Activated naive CD4-positive, alpha-beta T cell treated with anti-CD3 and anti-CD28 coated beads for 36 hours (primary cell): ENCODE measurements at regions not wholly inside any gene's neighbourhood (a gene's known extent, or its start where the extent isn't known, plus 50 kb on each side); places are given as distances from the start of the nearest gene placed in this dataset.
"Not testable (repeated sequence)": the region's sequence is repeated elsewhere in the genome, so short reads cannot be mapped to it uniquely, and the experiment has no call there.

ENCODE experiments used
- CTCF ChIA-PET: fragments of 350-600 bp; sonication (Branson Sonifier 250); formaldehyde crosslinking; loops from one replicate; lab custom pipeline; 2021; ENCODE audit warnings: antibody characterized with exemption; lab: Charles Lee
- DNase-seq: peaks from one replicate; pipeline ENCODE4 v3.0.0-alpha.2; 2020
- H3K27ac Mint-ChIP-seq: one replicate; pipeline ENCODE4 v1.8.0; 2021; ENCODE audit warnings: mild to moderate bottlenecking, mixed read lengths
- H3K27me3 Mint-ChIP-seq: one replicate; pipeline ENCODE4 v1.8.0; 2021; ENCODE audit warnings: low read depth, mixed read lengths
- H3K36me3 Mint-ChIP-seq: one replicate; pipeline ENCODE4 v1.8.0; 2021; ENCODE audit warnings: low read depth, mixed read lengths
- H3K4me1 Mint-ChIP-seq: one replicate; pipeline ENCODE4 v1.8.0; 2021; ENCODE audit warnings: low read depth, mixed read lengths
- H3K4me3 Mint-ChIP-seq: one replicate; pipeline ENCODE4 v1.8.0; 2021; ENCODE audit warnings: mild to moderate bottlenecking, moderate library complexity, mixed read lengths
- H3K9me3 Mint-ChIP-seq: one replicate; pipeline ENCODE4 v1.8.0; 2021; ENCODE audit warnings: mixed read lengths
- intact Hi-C: fragments of 100-400 bp; cut with micrococcal nuclease; formaldehyde crosslinking; loops from one replicate; pipeline ENCODE4 v1.15.1; 2023

DNA sequence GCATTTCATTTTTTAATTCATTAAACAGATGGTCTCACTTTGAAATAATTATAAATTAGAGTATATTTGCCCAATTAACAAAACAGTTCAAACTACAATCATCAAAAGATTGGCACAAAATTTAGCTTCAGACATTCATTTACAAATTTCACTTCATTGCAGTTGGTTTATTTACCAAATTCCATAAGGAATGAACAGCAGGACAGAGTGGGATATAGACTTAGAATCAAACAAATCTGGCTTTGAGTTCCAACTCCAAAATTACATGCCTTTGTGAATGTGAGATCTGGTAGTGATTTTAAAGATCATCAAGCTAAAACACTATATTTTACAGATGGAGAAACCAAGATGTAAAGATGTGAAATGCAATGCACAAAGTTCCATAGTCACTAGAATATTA lies 310.7 kb upstream of the CNTN5 start:
- Mint-ChIP-seq H3K4me3 (no peak overlapping the region), H3K27me3 (no peaks in the 10 kb centered on the region), H3K9me3 (peaks cover 23% of the 10 kb centered on the region), H3K27ac (no peak overlapping the region), H3K36me3 (no peaks in the 10 kb centered on the region), H3K4me1 (no peaks in the 10 kb centered on the region)
- no peak for DNase-seq
- intact Hi-C loops: no loop called here
- CTCF ChIA-PET: no interaction called here

- no peak overlapping the region for H3K27ac Mint-ChIP-seq
- intact Hi-C loops: no loop called here
- CTCF ChIA-PET: no interaction called here
Measured at GRCh38 chr11:98710986-98711385, 309.8 kb upstream of the CNTN5 start.

DNA sequence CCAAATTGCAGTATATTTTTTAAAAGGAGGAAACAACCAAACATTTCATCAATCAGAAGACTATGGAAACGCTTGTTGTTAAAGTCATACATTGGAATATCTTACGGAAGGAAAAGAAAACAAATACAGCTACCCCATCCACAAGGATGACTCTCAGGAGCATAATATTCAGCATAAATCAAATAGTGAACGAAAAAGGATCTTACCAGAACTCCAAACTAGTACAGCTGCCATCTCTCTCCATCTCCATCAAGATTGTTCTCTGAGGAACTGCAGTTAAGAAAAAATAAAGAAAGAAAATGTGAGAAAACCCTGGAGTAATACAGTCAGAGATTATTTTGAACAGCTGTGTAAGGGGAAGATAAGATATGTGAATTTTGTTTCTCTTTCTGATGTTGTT lies 299.8 kb upstream of the CNTN5 start:
- no peak for DNase-seq
- H3K9me3 Mint-ChIP-seq: peaks cover 14% of the 10 kb centered on the region
- CTCF ChIA-PET: no interaction called here
- no peaks in the 10 kb centered on the region for H3K4me1 Mint-ChIP-seq
- intact Hi-C loops: no loop called here
- H3K36me3 Mint-ChIP-seq: no peaks in the 10 kb centered on the region
- no peaks in the 10 kb centered on the region for H3K27me3 Mint-ChIP-seq
- no peak overlapping the region for H3K27ac Mint-ChIP-seq
- H3K4me3 Mint-ChIP-seq: no peak overlapping the region

More at GRCh38 chr11:98710986-98711385, 309.8 kb upstream of the CNTN5 start:
- H3K4me3 Mint-ChIP-seq: no peak overlapping the region
- no peaks in the 10 kb centered on the region for H3K4me1 Mint-ChIP-seq
- H3K27me3 Mint-ChIP-seq: no peaks in the 10 kb centered on the region
- H3K36me3 Mint-ChIP-seq: no peaks in the 10 kb centered on the region
- H3K9me3 Mint-ChIP-seq: peaks cover 29% of the 10 kb centered on the region
- no peak for DNase-seq

DNA sequence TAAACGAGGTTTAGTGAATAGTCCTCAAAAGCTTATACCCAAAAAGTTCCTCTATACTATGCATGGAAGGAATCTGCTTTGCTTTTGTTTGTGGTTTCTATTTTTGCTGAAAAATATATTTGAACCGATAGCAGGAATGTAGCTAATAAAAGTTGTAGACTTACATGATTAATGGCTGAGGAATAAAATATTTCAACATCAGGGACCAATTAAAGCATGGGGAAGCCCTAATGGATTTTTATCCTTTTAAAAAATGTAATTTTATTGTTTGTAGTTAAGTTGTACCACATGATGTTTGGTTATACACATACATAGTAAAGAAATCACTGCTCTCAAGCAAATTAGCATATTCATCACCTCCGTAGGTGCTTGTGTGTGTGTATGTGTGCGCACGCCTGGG lies 295.3 kb upstream of the CNTN5 start:
- intact Hi-C loops: no loop called here
- no peaks in the 10 kb centered on the region for H3K36me3 Mint-ChIP-seq

DNA sequence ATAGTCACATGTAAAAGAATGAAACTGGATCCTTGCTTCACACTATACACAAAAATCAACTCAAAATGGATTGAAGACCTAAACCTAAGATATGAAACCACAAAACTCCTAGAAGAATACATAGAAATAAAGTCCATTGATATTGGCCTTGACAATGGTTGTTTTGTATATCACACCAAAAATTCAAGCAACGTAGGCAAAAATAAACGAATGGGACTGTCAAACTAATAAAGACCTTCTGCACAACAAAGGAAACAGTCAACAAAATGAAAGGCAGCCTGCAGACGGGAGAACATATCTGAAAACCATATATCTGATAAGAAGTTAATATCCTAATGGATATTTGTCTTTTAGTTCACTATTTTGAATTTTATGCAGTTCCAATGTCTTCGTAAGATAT lies 292.3 kb upstream of the CNTN5 start:
- Mint-ChIP-seq H3K36me3 (no peaks in the 10 kb centered on the region), H3K4me1 (no peaks in the 10 kb centered on the region), H3K27me3 (no peaks in the 10 kb centered on the region), H3K4me3 (no peak overlapping the region), H3K9me3 (peaks cover 9% of the 10 kb centered on the region), H3K27ac (no peak overlapping the region)
- CTCF ChIA-PET: no interaction called here
- no peak for DNase-seq
- intact Hi-C loops: no loop called here

More for the DNA sequence above, 295.3 kb upstream of the CNTN5 start:
- CTCF ChIA-PET: no interaction called here
- peaks cover 5% of the 10 kb centered on the region for H3K9me3 Mint-ChIP-seq
- no peaks in the 10 kb centered on the region for H3K27me3 Mint-ChIP-seq
- H3K4me1 Mint-ChIP-seq: no peaks in the 10 kb centered on the region
- no peak overlapping the region for H3K4me3 Mint-ChIP-seq
- no peak overlapping the region for H3K27ac Mint-ChIP-seq
- DNase-seq: no peak

DNA sequence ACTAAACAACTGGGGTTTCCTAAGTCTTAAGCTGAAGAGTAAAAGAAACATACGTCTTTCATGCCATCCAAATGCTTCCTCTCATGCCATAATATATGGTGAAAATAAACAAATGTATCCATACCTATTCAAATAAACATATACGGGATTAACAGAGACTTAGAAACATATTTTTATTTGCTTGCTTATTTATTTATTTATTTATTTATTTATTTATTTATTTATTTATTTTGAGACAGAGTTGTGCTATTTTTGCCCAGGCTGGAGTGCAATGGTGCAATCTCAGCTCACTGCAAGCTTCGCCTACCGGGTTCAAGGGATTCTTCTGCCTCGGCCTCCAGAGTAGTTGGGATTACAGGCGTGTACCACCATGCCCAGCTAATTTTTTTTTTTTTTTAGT lies 291.6 kb upstream of the CNTN5 start:
- DNase-seq: no peak
- Mint-ChIP-seq H3K27ac (no peak overlapping the region), H3K36me3 (no peaks in the 10 kb centered on the region), H3K27me3 (no peaks in the 10 kb centered on the region), H3K4me1 (no peaks in the 10 kb centered on the region), H3K9me3 (peaks cover 9% of the 10 kb centered on the region), H3K4me3 (no peak overlapping the region)
- intact Hi-C loops: no loop called here
- CTCF ChIA-PET: interaction anchor here (0.7 kb wide), 1 partner anchor 12 kb away, joined by 3 read pairs; no protein-coding TSS in a partner anchor

GRCh38 chr11:98732947-98733346 lies 287.8 kb upstream of the CNTN5 start:
- no peaks in the 10 kb centered on the region for H3K36me3 Mint-ChIP-seq
- H3K4me1 Mint-ChIP-seq: no peaks in the 10 kb centered on the region
- intact Hi-C loops: no loop called here
- H3K4me3 Mint-ChIP-seq: no peak overlapping the region
- DNase-seq: no peak
- peaks cover 11% of the 10 kb centered on the region for H3K9me3 Mint-ChIP-seq
- no peaks in the 10 kb centered on the region for H3K27me3 Mint-ChIP-seq
- H3K27ac Mint-ChIP-seq: no peak overlapping the region
- CTCF ChIA-PET: no interaction called here

- H3K27me3 Mint-ChIP-seq, DNase-seq, H3K4me1 Mint-ChIP-seq, intact Hi-C loops, CTCF ChIA-PET, H3K27ac Mint-ChIP-seq, H3K36me3 Mint-ChIP-seq, H3K4me3 Mint-ChIP-seq: not testable (repeated sequence)
- H3K9me3 Mint-ChIP-seq: peaks cover 11% of the 10 kb centered on the region
Measured at GRCh38 chr11:98733378-98733777, 287.4 kb upstream of the CNTN5 start.

GRCh38 chr11:98734686-98735085 lies 286.1 kb upstream of the CNTN5 start:
- no peak for DNase-seq
- H3K27ac Mint-ChIP-seq: no peak overlapping the region
- CTCF ChIA-PET: interaction anchor here (0.7 kb wide), 1 partner anchor 1131 kb away, joined by 3 read pairs; no protein-coding TSS in a partner anchor
- no peaks in the 10 kb centered on the region for H3K4me1 Mint-ChIP-seq
- no peaks in the 10 kb centered on the region for H3K27me3 Mint-ChIP-seq
- intact Hi-C loops: no loop called here
- peaks cover 11% of the 10 kb centered on the region for H3K9me3 Mint-ChIP-seq
- no peaks in the 10 kb centered on the region for H3K36me3 Mint-ChIP-seq
- H3K4me3 Mint-ChIP-seq: no peak overlapping the region

- peaks cover 7% of the 10 kb centered on the region for H3K9me3 Mint-ChIP-seq
- H3K4me3 Mint-ChIP-seq: no peak overlapping the region
- no peaks in the 10 kb centered on the region for H3K4me1 Mint-ChIP-seq
- CTCF ChIA-PET: no interaction called here
- DNase-seq: no peak
- H3K27ac Mint-ChIP-seq: no peak overlapping the region
- H3K36me3 Mint-ChIP-seq: no peaks in the 10 kb centered on the region
- intact Hi-C loops: no loop called here
- H3K27me3 Mint-ChIP-seq: no peaks in the 10 kb centered on the region
Measured at GRCh38 chr11:98736833-98737232, 283.9 kb upstream of the CNTN5 start.

- H3K27ac Mint-ChIP-seq: no peak overlapping the region
- peaks cover 7% of the 10 kb centered on the region for H3K9me3 Mint-ChIP-seq
- DNase-seq: no peak
- intact Hi-C loops: no loop called here
- H3K4me3 Mint-ChIP-seq: no peak overlapping the region
- H3K36me3 Mint-ChIP-seq: no peaks in the 10 kb centered on the region
- CTCF ChIA-PET: no interaction called here
- no peaks in the 10 kb centered on the region for H3K27me3 Mint-ChIP-seq
- no peaks in the 10 kb centered on the region for H3K4me1 Mint-ChIP-seq
Measured at GRCh38 chr11:98740321-98740720, 280.4 kb upstream of the CNTN5 start.

GRCh38 chr11:98763446-98763845 lies 257.3 kb upstream of the CNTN5 start:
- H3K27ac Mint-ChIP-seq, DNase-seq, intact Hi-C loops, H3K4me3 Mint-ChIP-seq, H3K27me3 Mint-ChIP-seq, H3K36me3 Mint-ChIP-seq, H3K4me1 Mint-ChIP-seq, CTCF ChIA-PET: not testable (repeated sequence)
- H3K9me3 Mint-ChIP-seq: peaks cover 13% of the 10 kb centered on the region

DNA sequence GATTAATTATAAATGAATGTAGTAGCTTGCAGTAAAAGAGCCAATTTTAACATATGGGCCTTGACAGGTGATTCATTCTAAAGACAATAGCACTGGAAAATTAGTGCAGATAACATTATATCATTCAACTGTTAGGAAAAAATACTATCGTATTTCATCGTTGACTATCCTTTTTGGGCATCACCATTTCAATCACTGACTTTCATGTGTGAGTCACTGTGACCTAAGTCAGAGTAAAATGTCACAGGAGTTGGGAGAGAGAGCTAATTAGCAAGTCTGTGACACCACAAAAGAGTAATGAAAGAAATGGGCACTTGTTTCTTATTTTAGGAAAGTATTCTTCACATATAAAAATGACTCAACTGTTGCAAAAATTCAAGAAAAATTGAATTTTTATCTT lies 253.8 kb upstream of the CNTN5 start:
- intact Hi-C loops: no loop called here
- H3K27ac Mint-ChIP-seq: no peak overlapping the region
- no peaks in the 10 kb centered on the region for H3K4me1 Mint-ChIP-seq
- H3K36me3 Mint-ChIP-seq: no peaks in the 10 kb centered on the region
- H3K9me3 Mint-ChIP-seq: peaks cover 13% of the 10 kb centered on the region
- DNase-seq: no peak
- H3K27me3 Mint-ChIP-seq: no peaks in the 10 kb centered on the region
- CTCF ChIA-PET: no interaction called here
- H3K4me3 Mint-ChIP-seq: no peak overlapping the region

GRCh38 chr11:98770046-98770445 lies 250.7 kb upstream of the CNTN5 start:
- H3K4me1 Mint-ChIP-seq, intact Hi-C loops, DNase-seq, H3K27ac Mint-ChIP-seq, CTCF ChIA-PET, H3K36me3 Mint-ChIP-seq, H3K27me3 Mint-ChIP-seq, H3K4me3 Mint-ChIP-seq: not testable (repeated sequence)
- peaks cover 12% of the 10 kb centered on the region for H3K9me3 Mint-ChIP-seq
